Naive thymus-derived CD8-positive, alpha-beta T cell (primary cell): ENCODE measurements at regions not wholly inside any gene's neighbourhood (a gene's known extent, or its start where the extent isn't known, plus 50 kb on each side); places are given as distances from the start of the nearest gene placed in this dataset.
A peak's percentile ranks its signal among the peaks of the same experiment; 100 is the strongest.

ENCODE experiments used
- ATAC-seq, 2 donors: fragments of 150-1000 bp; cut with Tn5 transposase in 1 of 2; sonication (Bioruptor Pico), chemical (Tn5 transposase) in 1 of 2; 1 replicate in 1 of 2; 2 replicates in 1 of 2; pipeline ENCODE4 v1.10.0; 2021; ENCODE audit warnings: mild to moderate bottlenecking in 2 of 2, moderate library complexity in 2 of 2
- POLR2A ChIA-PET: fragments of 350-600 bp; sonication (Branson Sonifier 250); formaldehyde crosslinking; loops from one replicate; lab custom pipeline; 2021; ENCODE audit warnings: antibody characterized with exemption; lab: Charles Lee
- DNase-seq, 10 donors: peaks; one replicate each; pipeline versions ENCODE4 v3.0.0 to v3.0.0-alpha.2; 2020 to 2022
- H3K27ac Mint-ChIP-seq, 10 donors: one replicate each; pipeline ENCODE4 v1.8.0; 2020 to 2022; ENCODE audit warnings: mild to moderate bottlenecking in 10 of 10, mixed read lengths in 10 of 10, moderate library complexity in 4 of 10, inconsistent platforms in 1 of 10
- H3K27me3 Mint-ChIP-seq, 5 donors: one replicate each; pipeline ENCODE4 v1.8.0; 2021 to 2022; ENCODE audit warnings: mixed read lengths in 5 of 5
- H3K36me3 Mint-ChIP-seq, 3 donors: one replicate each; pipeline ENCODE4 v1.8.0; 2020 to 2022; ENCODE audit warnings: mixed read lengths in 3 of 3, mild to moderate bottlenecking in 2 of 3, inconsistent platforms in 1 of 3
- H3K4me1 Mint-ChIP-seq, 4 donors: one replicate each; pipeline ENCODE4 v1.8.0; 2021 to 2022; ENCODE audit warnings: mixed read lengths in 4 of 4
- H3K4me3 Mint-ChIP-seq, 10 donors: one replicate each; pipeline ENCODE4 v1.8.0; 2020 to 2022; ENCODE audit warnings: mild to moderate bottlenecking in 10 of 10, mixed read lengths in 10 of 10, moderate library complexity in 6 of 10, inconsistent platforms in 1 of 10
- H3K9me3 Mint-ChIP-seq, 9 donors: one replicate each; pipeline ENCODE4 v1.8.0; 2020 to 2022; ENCODE audit warnings: mixed read lengths in 9 of 9, mild to moderate bottlenecking in 3 of 9, inconsistent platforms in 1 of 9, moderate library complexity in 1 of 9

DNA sequence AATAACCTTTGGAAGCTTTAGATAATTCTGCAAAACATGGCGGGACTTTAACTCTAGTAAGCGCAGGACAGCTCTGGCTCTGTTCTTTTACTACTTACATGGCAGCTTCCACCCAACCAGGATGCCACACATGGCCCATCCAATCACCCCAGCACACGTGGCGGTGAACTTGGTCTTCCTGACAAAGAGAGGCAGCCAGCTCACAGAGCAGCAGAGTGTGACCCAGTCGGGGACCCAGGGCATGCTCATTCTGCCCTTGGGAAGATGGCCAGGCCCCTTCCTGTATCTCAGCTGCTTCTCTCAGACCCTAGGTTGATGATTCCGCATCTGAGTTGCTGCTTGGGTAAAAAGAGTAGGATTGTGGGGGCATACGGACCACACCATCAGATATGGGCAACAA lies 172.1 kb downstream of the USP12 start:
- H3K27me3 Mint-ChIP-seq, result peaks cover 9 to 52% (median 49%) of the 10 kb centered on the region in 5 donors
- H3K4me3 Mint-ChIP-seq, result no peak overlapping the region
- no peak overlapping the region for H3K27ac Mint-ChIP-seq
- POLR2A ChIA-PET, result no interaction called here
- H3K4me1 Mint-ChIP-seq, result peaks cover 0 to 23% (median 3%) of the 10 kb centered on the region in 4 donors
- DNase-seq (no peak), ATAC-seq (no peak)
- no peaks in the 10 kb centered on the region for H3K36me3 Mint-ChIP-seq
- peaks cover 0 to 3% (median 0%) of the 10 kb centered on the region in 9 donors for H3K9me3 Mint-ChIP-seq

DNA sequence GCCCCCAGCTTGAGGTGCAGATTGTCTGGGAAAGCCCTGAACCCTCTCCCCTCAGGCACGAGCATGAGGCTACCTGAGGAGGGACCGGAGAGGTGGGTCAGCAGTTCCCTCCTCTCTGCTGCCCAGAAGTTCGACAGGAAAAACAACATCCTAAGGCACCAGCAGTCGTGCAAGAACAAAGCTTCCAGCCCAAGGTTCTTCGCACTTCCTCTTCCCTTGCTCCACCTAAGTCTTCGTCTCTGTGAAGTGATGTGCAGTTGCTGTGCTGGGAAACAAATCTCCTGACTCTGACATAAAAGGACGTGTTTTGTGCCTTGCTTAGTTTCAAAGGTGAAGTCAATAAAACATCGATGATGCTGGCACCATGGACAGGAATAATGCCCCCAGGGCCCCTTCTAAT lies 173.3 kb downstream of the USP12 start:
- Mint-ChIP-seq H3K4me3 (no peak overlapping the region), H3K36me3 (no peaks in the 10 kb centered on the region), H3K9me3 (peaks cover 0 to 3% (median 0%) of the 10 kb centered on the region in 9 donors), H3K4me1 (peaks cover 0 to 23% (median 3%) of the 10 kb centered on the region in 4 donors), H3K27ac (no peak overlapping the region), H3K27me3 (peaks cover 7 to 40% (median 36%) of the 10 kb centered on the region in 5 donors)
- POLR2A ChIA-PET, result no interaction called here
- DNase-seq, result no peak
- no peak for ATAC-seq

- Mint-ChIP-seq H3K27ac (peak overlapping the region in 1 of 10 donors; percentile 29), H3K36me3 (no peaks in the 10 kb centered on the region), H3K27me3 (peaks cover 6 to 31% (median 26%) of the 10 kb centered on the region in 5 donors), H3K4me3 (peak overlapping the region in 1 of 10 donors; percentile 66), H3K9me3 (peaks cover 0 to 3% (median 0%) of the 10 kb centered on the region in 9 donors), H3K4me1 (peaks cover 0 to 23% (median 3%) of the 10 kb centered on the region in 4 donors)
- DNase-seq (no peak), ATAC-seq (no peak)
- POLR2A ChIA-PET, result no interaction called here
Observed at GRCh38 chr13:26996965-26997752, 174.5 kb downstream of the USP12 start.

- peaks cover 0 to 13% (median 3%) of the 10 kb centered on the region in 4 donors for H3K4me1 Mint-ChIP-seq
- ATAC-seq (no peak), DNase-seq (no peak)
- no peak overlapping the region for H3K4me3 Mint-ChIP-seq
- POLR2A ChIA-PET, result no interaction called here
- H3K27ac Mint-ChIP-seq, result no peak overlapping the region
- peaks cover 6 to 22% (median 10%) of the 10 kb centered on the region in 5 donors for H3K27me3 Mint-ChIP-seq
- peaks cover 0 to 3% (median 0%) of the 10 kb centered on the region in 9 donors for H3K9me3 Mint-ChIP-seq
- no peaks in the 10 kb centered on the region for H3K36me3 Mint-ChIP-seq
Observed at GRCh38 chr13:26995159-26995558, 176.5 kb downstream of the USP12 start.

DNA sequence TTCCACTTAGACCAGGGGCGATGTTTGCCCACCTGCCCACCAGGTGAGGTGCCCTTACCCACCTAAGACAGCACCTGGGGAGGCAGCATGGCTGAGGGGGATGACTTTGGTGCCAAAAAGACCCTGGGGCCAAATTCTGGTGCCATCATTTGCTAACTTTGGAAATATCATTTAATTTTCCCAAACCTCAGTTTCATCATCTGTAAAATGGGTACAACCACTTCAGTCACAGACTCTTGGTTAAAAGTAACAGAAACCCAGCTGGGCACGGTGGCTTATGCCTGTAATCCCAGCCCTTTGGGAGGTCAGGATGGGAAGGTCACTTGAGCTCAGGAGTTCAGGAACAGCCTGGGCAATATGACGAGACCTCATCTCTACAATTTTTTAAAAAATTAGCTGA lies 177.8 kb downstream of the USP12 start:
- Mint-ChIP-seq H3K4me3 (no peak overlapping the region), H3K27me3 (peaks cover 1 to 24% (median 6%) of the 10 kb centered on the region in 5 donors), H3K36me3 (no peaks in the 10 kb centered on the region), H3K27ac (no peak overlapping the region), H3K4me1 (peaks cover 0 to 13% (median 3%) of the 10 kb centered on the region in 4 donors), H3K9me3 (peaks cover 0 to 3% (median 0%) of the 10 kb centered on the region in 9 donors)
- no peak for DNase-seq
- no peak for ATAC-seq
- POLR2A ChIA-PET, result no interaction called here

GRCh38 chr13:26992951-26993719 lies 178.5 kb downstream of the USP12 start:
- no peaks in the 10 kb centered on the region for H3K36me3 Mint-ChIP-seq
- H3K27ac Mint-ChIP-seq, result peak overlapping the region in 1 of 10 donors; percentile 36
- H3K4me1 Mint-ChIP-seq, result peaks cover 0 to 11% (median 3%) of the 10 kb centered on the region in 4 donors
- ATAC-seq (no peak), DNase-seq (no peak)
- peaks cover 0 to 3% (median 0%) of the 10 kb centered on the region in 9 donors for H3K9me3 Mint-ChIP-seq
- POLR2A ChIA-PET, result no interaction called here
- no peak overlapping the region for H3K4me3 Mint-ChIP-seq
- peaks cover 0 to 24% (median 6%) of the 10 kb centered on the region in 5 donors for H3K27me3 Mint-ChIP-seq

- Mint-ChIP-seq H3K27me3 (peaks cover 0 to 19% (median 8%) of the 10 kb centered on the region in 5 donors), H3K36me3 (no peaks in the 10 kb centered on the region), H3K4me1 (no peaks in the 10 kb centered on the region), H3K27ac (no peak overlapping the region), H3K4me3 (no peak overlapping the region), H3K9me3 (peaks cover 0 to 3% (median 0%) of the 10 kb centered on the region in 9 donors)
- ATAC-seq, result no peak
- POLR2A ChIA-PET, result no interaction called here
- DNase-seq, result no peak
Observed at GRCh38 chr13:26991508-26992181, 180.0 kb downstream of the USP12 start.

DNA sequence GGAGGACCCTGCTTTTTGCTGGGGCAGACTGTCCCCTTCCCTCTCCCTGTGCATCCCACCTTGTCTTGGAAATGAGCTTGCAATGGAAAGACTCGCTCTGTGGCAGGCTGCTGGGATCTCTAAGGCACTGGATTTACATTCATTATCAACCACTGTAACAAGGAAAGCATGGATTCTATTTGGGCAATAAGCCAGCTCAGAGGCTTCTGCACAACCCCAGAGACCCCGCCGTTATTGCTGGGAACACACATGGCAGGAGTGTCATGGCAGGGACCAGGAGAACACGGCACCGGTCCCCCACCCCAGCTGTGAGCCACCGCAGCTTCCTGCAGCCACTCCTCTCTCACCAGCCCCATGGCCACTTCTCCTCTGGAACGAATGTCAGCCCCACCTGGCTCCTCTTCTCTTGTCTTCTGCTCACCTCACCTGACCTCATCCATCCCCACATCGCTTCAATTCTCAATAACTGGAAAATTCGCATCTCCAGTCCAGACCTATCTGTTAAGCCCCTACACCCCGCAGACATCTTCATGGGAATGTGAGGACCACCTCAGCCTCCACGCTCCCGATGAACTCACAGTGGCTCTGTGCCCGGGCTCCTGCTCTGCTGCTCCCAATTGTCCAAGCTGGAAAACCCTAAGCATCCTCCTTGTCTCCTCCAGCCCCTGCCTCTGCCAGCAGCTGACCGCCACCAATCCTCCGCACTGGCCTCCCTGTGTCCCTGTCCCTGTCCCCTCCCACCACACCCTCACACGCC lies 181.5 kb downstream of the USP12 start:
- POLR2A ChIA-PET, result no interaction called here
- Mint-ChIP-seq H3K36me3 (no peaks in the 10 kb centered on the region), H3K4me1 (peaks cover 0 to 3% (median 0%) of the 10 kb centered on the region in 4 donors), H3K27ac (peak overlapping the region in 1 of 10 donors; percentile 56), H3K4me3 (no peak overlapping the region), H3K9me3 (no peaks in the 10 kb centered on the region), H3K27me3 (peaks cover 0 to 15% (median 8%) of the 10 kb centered on the region in 5 donors)
- DNase-seq (no peak), ATAC-seq (no peak)

DNA sequence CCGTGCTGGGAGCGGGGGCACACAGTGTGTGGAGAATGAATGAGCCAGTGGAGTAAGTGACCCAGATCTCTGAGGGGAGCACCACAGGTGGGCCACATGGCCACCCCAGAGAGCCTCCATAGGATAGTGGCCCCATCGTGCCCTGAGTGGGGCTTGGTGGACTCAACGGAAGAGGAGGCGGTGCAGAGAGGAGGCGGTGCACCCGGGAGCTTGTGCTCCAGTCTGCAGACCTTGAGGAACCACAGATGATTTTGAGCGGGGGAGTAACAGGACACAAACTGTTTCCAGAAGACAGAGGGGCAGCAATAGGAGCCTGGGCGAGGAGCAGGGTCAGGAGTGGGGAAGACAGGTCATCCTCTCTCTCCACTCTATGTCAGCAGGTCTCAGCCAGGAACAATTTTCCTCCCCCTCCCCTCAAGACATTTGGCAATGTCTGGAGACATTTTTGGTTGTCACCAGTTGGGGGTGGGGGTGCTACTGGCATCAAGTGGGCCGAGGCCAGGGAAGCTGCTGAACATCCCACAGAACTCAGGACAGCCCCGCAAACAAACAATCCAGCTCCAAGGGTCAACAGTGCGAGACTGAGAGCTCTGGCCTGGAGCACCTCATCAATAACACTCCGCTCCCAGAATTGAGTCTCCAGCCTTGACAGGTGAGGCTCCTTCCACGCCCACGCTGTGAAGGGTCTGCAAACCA lies 182.2 kb downstream of the USP12 start:
- H3K4me1 Mint-ChIP-seq, result peaks cover 0 to 4% (median 0%) of the 10 kb centered on the region in 4 donors
- H3K36me3 Mint-ChIP-seq, result no peaks in the 10 kb centered on the region
- H3K9me3 Mint-ChIP-seq, result no peaks in the 10 kb centered on the region
- H3K27me3 Mint-ChIP-seq, result peaks cover 1 to 14% (median 8%) of the 10 kb centered on the region in 5 donors
- no peak for DNase-seq
- H3K4me3 Mint-ChIP-seq, result no peak overlapping the region
- peak overlapping the region in 1 of 10 donors; percentile 56 for H3K27ac Mint-ChIP-seq
- no peak for ATAC-seq
- POLR2A ChIA-PET, result no interaction called here

- Mint-ChIP-seq H3K4me3 (no peak overlapping the region), H3K4me1 (peaks cover 0 to 4% (median 0%) of the 10 kb centered on the region in 4 donors), H3K27me3 (peaks cover 6 to 18% (median 12%) of the 10 kb centered on the region in 5 donors), H3K36me3 (no peaks in the 10 kb centered on the region), H3K9me3 (no peaks in the 10 kb centered on the region), H3K27ac (no peak overlapping the region)
- no peak for DNase-seq
- ATAC-seq, result no peak
- POLR2A ChIA-PET, result no interaction called here
Observed at GRCh38 chr13:26988059-26988769, 183.4 kb downstream of the USP12 start.

GRCh38 chr13:26987486-26988013 lies 184.1 kb downstream of the USP12 start:
- peak overlapping the region in 1 of 10 donors; percentile 1 for H3K27ac Mint-ChIP-seq
- POLR2A ChIA-PET, result no interaction called here
- peaks cover 0 to 4% (median 0%) of the 10 kb centered on the region in 4 donors for H3K4me1 Mint-ChIP-seq
- H3K36me3 Mint-ChIP-seq, result no peaks in the 10 kb centered on the region
- peaks cover 11 to 18% (median 13%) of the 10 kb centered on the region in 5 donors for H3K27me3 Mint-ChIP-seq
- ATAC-seq (no peak), DNase-seq (no peak)
- no peak overlapping the region for H3K4me3 Mint-ChIP-seq
- H3K9me3 Mint-ChIP-seq, result no peaks in the 10 kb centered on the region
